ENCODE measurements at regions not wholly inside any gene's neighbourhood (a gene's known extent, or its start where the extent isn't known, plus 50 kb on each side); places are given as distances from the start of the nearest gene placed in this dataset.

- DNase-seq = no peak
- intact Hi-C loops (cut with DNase I) = no loop called here
These were observed 325.4 kb upstream of the PRDM1 start for GRCh38 chr6:105760746-105761145.

- no peak for DNase-seq
These were observed 326.2 kb upstream of the PRDM1 start for GRCh38 chr6:105759946-105760345.

GRCh38 chr6:105759015-105759414 lies 327.1 kb upstream of the PRDM1 start:
- no peak for DNase-seq
- intact Hi-C loops (cut with DNase I) = no loop called here

More at GRCh38 chr6:105759946-105760345, 326.2 kb upstream of the PRDM1 start:
- intact Hi-C loops (cut with DNase I) = no loop called here

GRCh38 chr6:105757512-105758200 lies 328.5 kb upstream of the PRDM1 start:
- DNase-seq = no peak
- intact Hi-C loops (cut with DNase I) = no loop called here

DNA sequence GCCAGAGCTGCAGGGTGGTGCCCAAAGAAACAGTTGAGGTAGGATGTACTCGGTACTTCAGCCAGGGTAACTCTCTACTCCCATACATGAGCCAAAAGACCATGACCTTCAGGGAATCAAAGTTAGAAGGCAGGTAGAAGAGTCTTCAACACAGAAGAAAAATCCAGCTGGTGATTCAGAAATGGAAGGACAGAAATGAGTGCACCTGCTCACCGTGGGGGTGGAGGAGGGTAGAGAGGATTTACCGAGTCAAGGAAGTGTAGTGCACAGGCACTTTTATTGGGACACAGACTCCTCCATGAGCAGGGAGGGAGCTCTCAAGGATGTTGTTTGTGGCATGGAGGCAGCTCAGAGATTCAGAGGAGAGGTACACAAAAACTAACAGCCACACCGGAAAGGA lies 330.3 kb upstream of the PRDM1 start:
- no peak for DNase-seq
- intact Hi-C loops (cut with DNase I) = no loop called here

GRCh38 chr6:105753620-105754211 lies 332.4 kb upstream of the PRDM1 start:
- intact Hi-C loops (cut with DNase I) = no loop called here
- DNase-seq = peak in 1 of 42 donors; percentile 20

DNA sequence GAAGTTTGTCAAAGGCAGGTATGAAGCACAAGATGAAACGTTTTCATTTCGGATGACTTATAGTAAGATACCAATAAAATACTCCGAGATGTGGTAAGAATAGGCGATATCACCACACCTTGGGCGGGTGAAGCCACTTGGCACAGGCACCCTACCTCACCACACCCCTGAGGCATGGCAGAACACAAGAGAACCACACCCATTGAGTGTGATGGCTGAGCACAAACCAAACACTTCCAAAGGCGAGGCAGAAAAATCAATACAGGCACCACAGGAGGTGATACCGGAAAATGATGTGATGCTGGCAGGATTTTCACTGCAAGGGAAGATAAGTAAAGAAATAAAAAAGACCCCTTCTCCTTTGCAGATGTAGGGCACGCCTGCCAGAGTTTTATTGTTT lies 332.9 kb upstream of the PRDM1 start:
- intact Hi-C loops (cut with DNase I) = no loop called here
- no peak for DNase-seq

- intact Hi-C loops (cut with DNase I) = no loop called here
- DNase-seq = no peak
These were observed 336.0 kb upstream of the PRDM1 start for GRCh38 chr6:105750089-105750488.

GRCh38 chr6:105748737-105749161 lies 337.4 kb upstream of the PRDM1 start:
- DNase-seq = peak in 1 of 42 donors; percentile 2
- intact Hi-C loops (cut with DNase I) = no loop called here

GRCh38 chr6:105747823-105748405 lies 338.2 kb upstream of the PRDM1 start:
- intact Hi-C loops (cut with DNase I) = no loop called here
- no peak for DNase-seq

- intact Hi-C loops (cut with DNase I) = no loop called here
- no peak for DNase-seq
These were observed 339.6 kb upstream of the PRDM1 start for GRCh38 chr6:105746509-105746908.

DNA sequence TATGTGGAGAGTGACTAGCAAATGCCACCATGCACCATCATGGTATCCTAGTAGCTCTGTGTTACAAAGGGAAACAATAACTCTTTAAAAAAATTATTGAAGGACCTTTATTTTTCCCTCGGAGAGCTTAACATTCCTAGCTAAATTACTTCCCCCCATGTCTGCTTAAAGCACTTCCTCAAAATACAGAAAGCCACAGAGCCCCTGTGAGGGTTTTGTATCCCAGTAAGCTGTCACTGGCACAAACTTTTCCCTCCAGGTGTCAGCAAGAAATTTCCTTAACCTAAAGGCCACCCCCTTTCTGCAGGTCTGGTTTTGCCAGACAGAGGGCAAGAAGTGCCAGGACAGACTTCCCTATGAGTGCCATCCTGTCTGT lies 340.0 kb upstream of the PRDM1 start:
- intact Hi-C loops (cut with DNase I) = no loop called here
- DNase-seq = no peak

- intact Hi-C loops (cut with DNase I) = no loop called here
- DNase-seq = no peak
These were observed 340.5 kb upstream of the PRDM1 start for GRCh38 chr6:105745464-105746129.

DNA sequence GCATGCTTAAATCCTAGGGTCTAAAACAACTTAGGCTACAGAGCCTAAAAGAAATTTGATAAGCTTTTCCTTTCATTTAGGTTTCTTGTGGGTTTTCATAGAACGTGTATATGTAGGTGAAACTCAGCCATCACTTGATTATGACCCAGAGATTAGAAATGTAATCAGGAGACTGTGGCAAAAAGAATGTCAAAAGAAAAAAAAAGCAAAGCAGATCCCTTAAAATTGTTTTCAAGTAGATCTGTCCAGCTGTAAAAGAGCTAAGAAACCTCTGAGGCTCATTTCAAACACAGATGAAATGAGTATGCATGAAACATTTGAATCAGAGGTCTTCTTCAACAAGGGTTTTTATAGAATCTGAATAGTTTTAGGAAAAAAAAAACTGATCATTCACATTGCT lies 341.3 kb upstream of the PRDM1 start:
- DNase-seq = no peak

GRCh38 chr6:105740946-105741645 lies 338.2 kb upstream of the PREP start:
- intact Hi-C loops (cut with DNase I) = no loop called here
- no peak for DNase-seq

More for the DNA sequence above, 341.3 kb upstream of the PRDM1 start:
- intact Hi-C loops (cut with DNase I) = no loop called here

DNA sequence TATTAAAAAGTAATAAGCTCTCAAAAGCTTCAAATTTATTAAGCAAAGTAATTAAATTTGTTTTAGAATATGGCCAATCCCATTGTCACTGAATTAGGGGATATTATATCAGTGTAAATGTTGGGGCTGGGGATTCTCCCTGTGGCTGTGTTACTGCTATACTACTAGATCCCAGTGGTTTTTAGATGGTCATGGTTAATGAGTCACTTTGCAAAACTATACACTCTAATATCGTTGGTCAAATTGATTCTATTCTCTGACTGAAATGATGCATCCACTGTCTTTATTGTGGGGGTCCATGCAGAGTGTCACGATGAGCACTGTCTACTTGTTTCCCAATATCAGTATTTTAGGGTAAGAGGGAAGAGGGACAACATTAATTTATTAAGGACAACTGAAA lies 336.9 kb upstream of the PREP start:
- no peak for DNase-seq
- intact Hi-C loops (cut with DNase I) = no loop called here

DNA sequence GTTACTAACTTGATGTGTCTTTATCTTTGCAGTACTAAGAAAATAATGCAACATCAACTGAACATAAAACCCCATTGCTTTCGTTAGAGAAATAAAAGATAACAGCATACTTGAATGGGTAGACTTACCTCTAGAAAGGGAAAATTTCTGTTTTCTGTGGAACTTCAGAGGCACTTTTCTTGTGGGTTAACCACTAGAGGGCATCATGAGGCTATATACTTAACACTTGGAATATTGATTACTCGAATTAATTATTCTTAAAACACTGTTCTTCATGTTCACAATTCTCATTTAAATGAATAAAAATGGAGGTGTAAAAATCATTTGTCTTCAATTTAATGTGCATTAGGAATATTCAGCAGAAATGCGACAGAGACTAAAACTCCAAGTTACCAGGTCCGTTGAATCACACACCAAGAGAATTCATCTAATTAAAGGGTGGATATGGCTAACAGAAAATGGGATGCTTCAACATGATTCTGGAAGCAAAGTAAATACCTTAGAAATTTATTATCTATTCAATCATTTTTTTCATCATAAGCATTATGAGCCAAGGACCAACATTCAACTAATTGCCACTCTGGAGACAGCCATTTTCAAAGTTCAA lies 330.8 kb upstream of the PREP start:
- intact Hi-C loops (cut with DNase I) = no loop called here
- peak in 1 of 42 donors; percentile 11 for DNase-seq

GRCh38 chr6:105728995-105729394 lies 326.1 kb upstream of the PREP start:
- no peak for DNase-seq
- intact Hi-C loops (cut with DNase I) = no loop called here

Data from head of caudate nucleus (tissue), 42 donors.